ENCODE measurements at regions not wholly inside any gene's neighbourhood (a gene's known extent, or its start where the extent isn't known, plus 50 kb on each side); places are given as distances from the start of the nearest gene placed in this dataset.

- no peak for DNase-seq
These were observed 250.6 kb upstream of the KLF8 start for GRCh38 chrX:55981603-55982002.

GRCh38 chrX:55996649-55997048 is 235.5 kb upstream of the KLF8 start:
- DNase-seq: no peak

GRCh38 chrX:56000174-56000573 is 232.0 kb upstream of the KLF8 start:
- peak; percentile 15 for DNase-seq

- DNase-seq: no peak
These were observed 231.4 kb upstream of the KLF8 start for GRCh38 chrX:56000729-56001128.

GRCh38 chrX:56025872-56026571 is 206.1 kb upstream of the KLF8 start:
- no peak for DNase-seq

- DNase-seq: no peak
These were observed 205.3 kb upstream of the KLF8 start for GRCh38 chrX:56026815-56027214.

GRCh38 chrX:56029188-56029587 is 203.0 kb upstream of the KLF8 start:
- DNase-seq: no peak

- no peak for DNase-seq
These were observed 202.5 kb upstream of the KLF8 start for GRCh38 chrX:56029691-56030090.

GRCh38 chrX:56031409-56031808 is 200.7 kb upstream of the KLF8 start:
- DNase-seq: no peak

GRCh38 chrX:56033495-56034180 is 198.5 kb upstream of the KLF8 start:
- DNase-seq: no peak

- peak; percentile 41 for DNase-seq
These were observed 179.4 kb upstream of the KLF8 start for GRCh38 chrX:56052673-56053330.

GRCh38 chrX:56057325-56057724 is 174.8 kb upstream of the KLF8 start:
- no peak for DNase-seq

- peak; percentile 75 for DNase-seq
These were observed 166.1 kb upstream of the KLF8 start for GRCh38 chrX:56066016-56066415.

GRCh38 chrX:56068274-56068758 is 163.8 kb upstream of the KLF8 start:
- peak; percentile 91 for DNase-seq

GRCh38 chrX:56069299-56069931 is 162.7 kb upstream of the KLF8 start:
- peak; percentile 62 for DNase-seq

- no peak for DNase-seq
These were observed 142.8 kb upstream of the KLF8 start for GRCh38 chrX:56089376-56089775.

- no peak for DNase-seq
These were observed 132.9 kb upstream of the KLF8 start for GRCh38 chrX:56099271-56099670.

GRCh38 chrX:56107320-56107719 is 124.8 kb upstream of the KLF8 start:
- no peak for DNase-seq

GRCh38 chrX:56113785-56114436 is 118.2 kb upstream of the KLF8 start:
- DNase-seq: no peak

GRCh38 chrX:56114437-56114787 is 117.7 kb upstream of the KLF8 start:
- DNase-seq: no peak

- no peak for DNase-seq
These were observed 111.9 kb upstream of the KLF8 start for GRCh38 chrX:56120242-56120641.

GRCh38 chrX:56125946-56126345 is 106.2 kb upstream of the KLF8 start:
- DNase-seq: no peak

- DNase-seq: no peak
These were observed 102.1 kb upstream of the KLF8 start for GRCh38 chrX:56130031-56130430.
